GM21723 (cell line): ENCODE measurements at regions not wholly inside any gene's neighbourhood (a gene's known extent, or its start where the extent isn't known, plus 50 kb on each side); places are given as distances from the start of the nearest gene placed in this dataset.

Experiments used
- ATAC-seq: cut with Tn5 transposase; IDR thresholded peaks from one replicate; pipeline ENCODE4 v1.9.1; 2021; ENCODE audit warnings: mild to moderate bottlenecking, moderate library complexity; ENCODE audit not compliant: unreplicated experiment

DNA sequence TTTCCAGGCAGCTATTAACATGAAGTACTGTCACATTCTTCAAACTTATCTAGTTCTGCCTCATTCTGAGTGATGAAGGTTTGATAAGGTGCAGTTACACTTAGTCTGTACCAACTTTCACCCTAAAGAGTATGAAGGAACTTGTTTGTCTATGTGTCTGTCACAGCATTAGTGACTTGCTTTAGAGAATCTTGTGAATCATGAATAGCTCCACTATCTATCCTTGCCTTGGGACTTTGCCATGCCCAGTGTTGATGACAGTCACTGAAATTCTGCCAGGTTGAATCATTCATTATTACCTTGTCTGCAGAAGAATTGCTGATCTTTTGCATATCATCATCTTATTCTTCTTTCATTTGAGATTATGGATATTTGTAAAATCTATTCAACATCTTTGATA is 50.9 kb upstream of the A1CF start:
- ATAC-seq = no peak

DNA sequence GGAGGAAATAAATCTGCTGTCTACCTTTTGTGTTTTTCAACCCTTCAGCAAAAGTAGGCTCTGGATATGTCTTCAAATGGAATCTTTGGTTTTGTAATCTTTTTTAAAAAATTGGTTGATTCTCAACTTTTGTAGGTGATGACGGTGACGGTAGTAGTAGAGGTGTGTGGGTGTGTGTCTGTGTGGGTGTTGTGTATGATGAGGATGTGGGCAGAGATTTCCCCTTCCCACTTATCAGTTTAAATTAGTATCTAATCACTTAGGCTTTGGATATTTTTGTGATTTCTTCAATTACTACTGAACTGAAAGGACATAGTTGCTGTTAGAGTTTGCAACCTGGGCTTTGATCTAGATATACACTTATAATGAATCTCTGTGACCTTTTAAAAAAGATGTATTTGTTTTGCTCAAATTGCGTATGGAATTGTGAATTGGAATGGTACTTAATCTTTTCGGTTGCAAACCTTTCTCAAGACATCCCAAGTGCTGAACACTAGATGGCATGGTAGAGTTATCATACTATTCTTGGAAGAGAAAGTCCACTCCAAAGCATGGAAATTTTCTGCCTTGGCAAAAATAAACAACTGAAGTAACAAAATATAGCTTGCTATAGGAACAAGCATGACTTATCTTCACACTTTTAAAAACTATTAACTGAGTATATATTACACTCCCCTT is 51.9 kb upstream of the A1CF start:
- no peak for ATAC-seq

DNA sequence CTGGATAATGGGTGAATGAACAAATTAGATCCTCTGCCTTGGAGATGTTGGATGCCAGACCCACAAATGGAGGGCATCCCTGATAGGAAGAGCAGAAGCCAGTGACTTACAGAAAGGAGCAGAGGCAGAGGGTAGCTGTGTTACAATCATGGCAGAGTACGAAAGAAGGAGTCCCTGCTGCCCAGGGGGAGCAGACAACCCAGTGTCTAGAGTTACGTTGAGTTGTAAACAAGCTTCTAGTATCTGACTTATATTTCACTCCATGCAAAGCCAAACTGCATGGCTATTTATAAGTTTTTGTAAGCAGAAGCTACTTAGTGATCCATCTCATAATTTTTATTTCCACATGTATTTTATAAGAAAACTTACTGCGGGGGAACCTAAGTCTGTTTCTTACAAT is 56.2 kb upstream of the A1CF start:
- ATAC-seq = no peak

DNA sequence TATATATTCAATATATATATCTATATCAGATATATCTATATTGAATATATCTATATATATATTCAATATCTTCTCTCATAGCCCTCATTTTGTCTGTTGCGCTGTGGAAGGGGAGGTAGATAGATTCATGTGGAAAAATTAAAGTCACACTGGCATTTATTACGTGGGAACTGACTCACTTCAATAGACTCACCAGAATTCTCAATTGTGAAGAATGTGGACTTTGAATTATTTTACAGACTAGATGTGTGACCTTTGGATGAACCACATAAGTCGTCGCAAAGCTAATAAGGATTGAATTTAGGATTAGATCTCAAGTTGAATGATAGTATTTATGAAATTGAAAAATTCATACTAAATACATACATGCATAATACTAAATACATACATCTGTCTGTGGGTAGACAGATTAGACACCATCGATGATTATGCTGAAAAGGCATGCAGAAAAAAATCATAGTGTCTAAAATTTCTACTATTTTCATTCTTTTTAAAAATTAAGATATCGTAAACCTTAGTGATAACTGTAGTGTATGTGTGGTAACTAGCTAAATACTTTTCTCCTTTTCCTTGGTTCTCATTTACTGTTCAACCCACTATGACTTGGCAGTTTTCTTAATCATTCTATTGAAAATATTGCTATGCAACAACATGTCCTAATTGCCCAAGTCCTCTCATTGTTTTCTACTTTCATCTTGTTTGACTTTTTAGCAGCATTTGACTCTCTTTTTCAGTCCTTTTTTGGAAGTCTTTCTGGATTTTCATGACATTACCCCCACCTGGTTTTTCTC is 61.8 kb upstream of the A1CF start:
- ATAC-seq = no peak

DNA sequence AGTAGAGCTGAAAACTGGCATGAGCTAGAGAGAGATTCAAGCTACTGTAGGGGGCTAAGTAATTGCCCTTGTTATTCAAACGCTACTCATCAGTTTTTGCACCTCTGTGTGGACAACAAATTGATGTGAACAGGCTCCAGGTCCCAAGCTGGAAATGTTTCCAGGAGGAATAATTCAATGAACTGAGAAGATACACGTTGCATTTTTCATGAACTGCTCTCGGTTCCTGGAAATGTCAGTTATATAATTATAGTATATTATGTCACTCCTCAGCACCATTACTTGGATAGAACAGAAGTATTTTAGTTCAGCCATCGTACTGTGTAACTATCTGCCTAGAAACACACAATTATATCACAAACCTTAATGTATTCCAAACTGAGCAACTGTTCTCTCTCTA is 65.9 kb upstream of the A1CF start:
- no peak for ATAC-seq

DNA sequence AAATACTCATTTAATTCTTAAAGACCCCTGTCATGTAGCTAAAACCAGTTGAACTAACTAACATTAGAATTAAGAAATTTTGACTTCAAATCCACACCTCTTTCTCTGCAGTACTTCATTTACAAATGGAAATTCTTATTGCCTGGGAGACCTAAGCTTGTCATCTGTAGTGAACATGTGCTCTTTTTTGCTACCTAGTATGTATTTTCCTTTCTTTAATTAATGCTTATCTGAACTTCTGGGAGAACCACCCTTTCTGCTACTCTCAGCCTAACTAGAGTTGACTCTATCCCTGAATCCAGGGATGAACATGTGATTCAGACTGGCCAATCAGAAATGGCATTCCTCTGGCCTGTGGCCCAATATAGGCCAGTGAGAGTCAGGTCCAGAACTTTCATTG is 75.9 kb upstream of the A1CF start:
- ATAC-seq = no peak

DNA sequence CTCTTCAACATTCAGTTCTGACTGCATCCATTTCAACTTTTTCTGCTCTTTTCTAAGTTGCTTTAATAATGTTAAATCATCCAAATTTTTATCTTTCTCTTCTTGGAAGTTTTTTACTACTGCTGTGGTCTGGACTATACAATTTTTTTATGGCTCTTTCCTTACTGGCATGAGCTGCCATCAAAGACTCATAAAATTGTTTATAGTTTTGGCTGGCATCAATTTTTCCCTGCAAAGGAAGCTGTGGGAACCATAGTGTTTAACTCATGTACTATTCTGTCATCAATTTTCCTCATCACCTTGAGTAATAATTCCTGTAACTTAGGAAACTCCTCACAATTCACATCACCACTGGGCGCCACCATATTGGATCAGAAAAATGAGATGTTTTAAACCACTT is 77.6 kb upstream of the A1CF start:
- ATAC-seq = no peak

DNA sequence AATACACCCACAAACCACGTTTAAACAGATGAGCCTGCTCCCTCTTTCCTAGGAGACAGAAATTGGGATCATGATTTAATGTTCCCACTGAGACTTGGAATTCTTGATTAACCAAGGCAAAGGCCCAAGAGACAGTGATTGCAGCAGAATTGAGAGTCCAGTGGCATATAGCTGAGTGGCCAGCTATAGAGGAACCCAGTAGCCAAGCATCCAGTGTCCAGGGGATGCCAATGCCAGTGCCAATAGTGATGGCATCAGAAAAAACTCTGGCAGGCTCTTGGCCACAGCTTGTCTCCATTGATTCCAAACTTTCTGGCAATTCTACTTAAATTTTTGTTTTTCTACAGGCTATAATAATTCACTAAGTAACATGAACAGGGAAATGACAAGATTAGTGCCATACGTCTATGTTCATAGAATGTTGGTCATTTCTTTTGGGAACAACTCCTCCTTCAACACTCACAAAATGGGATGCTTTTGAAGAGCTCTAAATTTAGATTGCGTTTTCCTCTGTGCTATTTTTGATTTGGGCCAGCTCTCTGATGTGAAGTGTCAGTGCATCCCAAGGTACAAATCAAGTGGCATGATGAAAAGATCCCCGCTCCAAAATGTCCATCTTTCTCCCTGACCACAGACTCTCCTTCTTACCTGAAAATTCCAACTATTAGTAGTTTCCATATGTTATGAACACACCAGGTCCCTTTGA is 83.1 kb upstream of the A1CF start:
- ATAC-seq = no peak

DNA sequence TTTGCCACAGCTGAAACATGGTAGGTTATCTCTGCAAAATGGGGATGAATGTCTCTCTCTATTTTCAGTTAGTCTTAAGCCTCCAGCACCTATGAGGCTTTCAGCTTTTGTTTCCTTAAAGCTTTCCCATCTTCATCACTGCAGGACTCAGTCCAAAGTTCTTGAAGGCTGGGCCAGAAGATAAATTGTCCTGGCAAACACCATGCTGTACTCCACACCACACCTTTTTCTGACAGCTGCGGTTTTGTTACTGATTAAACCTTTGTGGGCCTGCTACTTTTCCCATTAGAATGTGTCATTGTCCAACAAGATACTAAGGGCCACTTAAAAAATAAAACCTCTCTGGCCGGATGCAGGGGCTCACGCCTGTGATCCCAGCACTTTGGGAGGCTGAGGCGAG is 87.2 kb upstream of the A1CF start:
- ATAC-seq = no peak

DNA sequence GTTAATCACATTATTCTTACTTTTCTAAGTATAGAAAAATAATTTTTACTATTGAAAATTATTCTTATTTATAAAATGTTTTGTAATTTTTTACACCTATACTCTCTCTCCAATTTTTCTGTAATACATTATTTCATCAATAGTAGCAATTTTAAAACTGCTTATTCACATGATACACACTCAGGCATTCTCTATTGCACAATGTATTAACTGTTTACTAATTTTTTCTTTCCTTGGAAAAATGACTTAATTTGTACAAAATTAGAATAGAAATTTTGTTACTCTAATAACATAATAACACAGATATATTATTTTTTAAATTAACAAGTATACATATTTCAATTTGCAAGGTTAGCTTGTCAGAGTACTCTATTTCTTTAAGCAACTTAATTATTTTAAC is 92.9 kb upstream of the PRKG1 start:
- no peak for ATAC-seq

DNA sequence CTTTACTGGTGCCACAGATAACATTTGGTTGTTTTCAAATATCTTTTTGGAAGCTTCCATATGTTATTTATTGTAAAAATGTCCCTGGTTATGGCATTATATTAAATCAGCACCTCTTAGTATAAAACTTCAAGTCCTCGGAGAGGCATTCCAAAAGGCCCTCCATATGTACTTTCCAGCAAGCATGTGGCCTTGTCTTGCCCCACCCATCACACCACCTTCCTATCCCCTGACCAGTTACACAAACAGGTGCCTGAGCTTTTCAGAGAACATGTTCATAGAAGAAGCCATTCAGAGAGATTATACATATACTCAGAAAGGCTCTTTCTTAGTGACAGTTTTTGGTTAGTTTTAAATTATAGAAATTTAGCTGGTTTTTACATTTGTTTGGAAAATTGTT is 92.4 kb upstream of the PRKG1 start:
- no peak for ATAC-seq

DNA sequence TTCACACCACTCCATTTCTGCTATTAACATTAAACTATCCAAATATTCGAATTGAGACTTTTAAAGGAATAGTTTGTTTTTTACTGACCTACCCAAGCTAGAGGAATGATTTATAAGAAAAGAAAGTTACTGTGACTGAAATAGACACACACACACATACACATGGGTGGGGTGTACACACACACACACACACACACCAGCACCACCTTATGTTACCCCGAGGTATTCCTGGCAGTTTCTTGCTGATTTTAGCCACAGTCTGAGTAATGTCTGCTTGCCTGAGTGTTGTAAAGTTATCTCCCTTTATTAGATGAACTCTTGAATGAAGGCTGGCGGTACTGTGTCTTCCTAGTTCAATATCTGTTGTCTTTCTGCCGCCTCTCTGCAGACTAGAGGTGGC is 91.3 kb upstream of the PRKG1 start:
- no peak for ATAC-seq

DNA sequence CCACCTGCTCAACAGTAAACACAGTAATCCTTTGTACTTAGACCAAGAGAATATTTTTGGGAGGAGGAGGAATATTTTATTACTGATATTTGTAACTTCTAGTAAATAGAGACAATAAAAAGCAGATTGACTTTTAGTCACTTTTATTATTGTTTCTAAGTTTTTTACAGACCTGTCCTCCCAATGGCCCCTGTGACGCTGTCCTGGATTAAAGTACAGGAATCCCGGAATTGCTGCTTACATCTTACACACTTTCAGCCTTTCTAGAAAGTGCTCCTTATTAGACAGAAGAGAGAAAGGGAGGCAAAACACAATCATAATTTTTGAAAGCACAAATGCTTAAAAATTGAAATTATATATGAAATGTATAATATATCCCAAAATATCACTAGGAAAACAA is 86.4 kb upstream of the PRKG1 start:
- no peak for ATAC-seq

DNA sequence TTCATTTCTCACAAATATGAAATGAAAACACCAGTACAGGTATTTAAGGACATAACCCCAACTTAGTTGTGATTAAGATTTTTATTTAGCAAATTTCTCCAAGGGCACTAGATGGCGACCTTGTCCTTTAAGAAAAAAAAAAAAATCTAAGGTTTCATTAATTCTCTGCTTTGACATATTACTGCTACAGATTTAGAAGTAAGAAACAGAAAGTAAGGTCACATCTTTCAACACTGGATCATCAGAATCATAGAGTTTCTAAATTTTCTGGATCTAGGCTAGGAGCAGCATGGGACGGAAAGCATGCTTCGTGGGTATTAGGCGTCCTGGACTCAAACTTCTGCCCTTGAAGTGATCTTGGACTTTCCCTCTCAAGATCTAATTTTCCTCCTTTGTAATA is 85.5 kb upstream of the PRKG1 start:
- no peak for ATAC-seq

DNA sequence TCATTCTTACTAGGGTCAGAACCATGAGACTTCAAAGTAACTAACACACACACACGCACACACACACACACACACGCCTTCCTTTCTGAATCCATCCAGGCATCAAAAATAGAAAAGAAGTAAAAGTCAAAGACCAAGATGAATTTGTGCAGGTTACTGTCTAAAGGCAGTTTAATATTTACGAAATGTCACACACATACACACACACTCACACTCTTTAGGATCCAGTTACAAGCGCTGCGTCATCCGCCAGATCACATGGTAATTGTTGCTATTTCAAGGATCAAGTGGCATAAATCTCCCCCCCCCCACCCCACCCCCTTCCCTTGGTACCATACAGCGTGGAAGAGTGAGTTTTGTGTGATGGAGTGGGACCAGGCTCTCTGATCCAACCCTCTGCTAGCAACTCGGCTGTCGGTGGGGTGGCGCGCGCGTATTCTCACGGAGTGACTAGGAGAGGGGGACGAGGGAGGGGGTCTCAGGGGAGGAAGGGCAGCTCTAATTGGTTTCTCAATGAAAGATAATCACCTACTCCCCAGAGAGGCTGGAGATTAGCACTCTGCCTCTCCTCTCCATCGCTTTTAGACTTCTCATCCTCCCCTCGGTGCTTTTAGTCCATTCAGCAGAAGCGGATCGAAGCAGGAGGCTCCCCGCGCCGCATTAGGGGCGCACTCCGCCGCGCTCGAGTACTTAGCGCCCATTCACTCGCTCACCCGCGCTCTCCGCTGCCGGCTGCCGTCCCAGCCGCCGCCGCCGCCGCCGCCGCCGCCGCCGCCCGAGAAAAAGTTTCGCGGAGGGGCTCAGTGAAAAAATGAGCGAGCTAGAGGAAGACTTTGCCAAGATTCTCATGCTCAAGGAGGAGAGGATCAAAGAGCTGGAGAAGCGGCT is 83.5 kb upstream of the PRKG1 start:
- ATAC-seq = no peak

DNA sequence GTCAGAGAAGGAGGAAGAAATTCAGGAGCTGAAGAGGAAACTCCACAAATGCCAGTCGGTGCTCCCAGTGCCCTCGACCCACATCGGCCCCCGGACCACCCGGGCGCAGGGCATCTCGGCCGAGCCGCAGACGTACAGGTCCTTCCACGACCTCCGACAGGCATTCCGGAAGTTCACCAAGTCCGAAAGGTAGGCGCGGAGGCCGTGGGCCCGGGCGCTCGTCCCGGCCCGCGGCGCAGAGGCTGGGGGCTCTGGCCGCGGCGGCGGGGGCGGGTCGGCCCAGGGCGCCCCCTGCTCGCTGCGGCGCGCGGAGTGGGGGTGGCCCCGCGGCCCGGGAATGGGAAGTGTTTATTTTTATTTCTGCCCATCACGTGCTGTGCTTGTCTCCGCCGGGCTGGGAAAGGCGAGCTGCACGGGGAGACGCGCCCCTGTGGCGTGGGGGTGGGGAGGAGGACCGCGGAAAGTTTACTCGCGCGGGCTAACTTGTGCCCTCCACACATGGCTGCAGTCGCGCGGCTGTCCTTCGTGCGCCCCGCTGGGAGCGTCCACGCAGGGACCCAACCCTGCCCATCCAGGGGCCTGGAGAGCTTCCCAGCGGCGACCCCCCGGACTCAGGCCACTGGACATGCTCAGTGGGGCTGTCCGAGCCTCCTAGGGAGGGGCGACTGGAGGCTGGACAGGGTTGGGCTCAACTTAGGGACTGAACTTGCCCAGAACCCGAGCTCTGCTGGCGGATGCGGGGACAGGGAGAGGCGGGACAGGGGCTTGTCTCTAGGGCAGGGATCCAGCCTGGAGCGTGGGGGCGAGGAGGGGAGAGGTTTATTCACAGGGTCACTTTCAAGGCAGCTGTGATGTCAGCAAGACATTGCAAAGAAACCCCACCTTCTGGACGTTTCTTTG is 82.6 kb upstream of the PRKG1 start:
- no peak for ATAC-seq

DNA sequence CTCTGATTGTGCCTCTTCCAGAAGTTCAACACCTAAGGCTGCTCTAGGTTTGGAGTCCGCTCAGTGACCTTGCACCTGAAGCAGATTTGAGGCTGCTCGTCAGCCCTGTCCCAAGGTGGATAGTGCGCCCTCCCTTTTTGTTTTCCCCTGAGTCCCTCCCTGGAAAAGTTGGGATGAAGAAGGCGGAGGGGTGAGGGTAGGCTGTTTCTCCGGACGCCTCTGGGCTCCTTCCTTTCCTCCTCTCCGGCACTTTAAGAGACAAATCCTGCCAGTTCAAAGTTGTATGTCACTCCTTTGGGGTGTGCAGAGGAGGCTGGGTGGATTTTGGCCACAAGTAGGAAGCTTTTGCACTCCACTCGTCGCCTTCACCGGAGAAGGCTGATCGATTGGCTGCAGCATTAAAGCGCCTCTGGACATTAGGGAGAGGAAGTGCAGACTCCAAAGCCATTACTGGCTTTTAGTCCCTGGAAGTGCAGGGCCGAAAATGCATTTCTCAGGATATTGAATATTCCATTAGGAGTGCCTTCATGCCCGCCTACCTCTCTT is 81.9 kb upstream of the PRKG1 start:
- ATAC-seq = no peak

DNA sequence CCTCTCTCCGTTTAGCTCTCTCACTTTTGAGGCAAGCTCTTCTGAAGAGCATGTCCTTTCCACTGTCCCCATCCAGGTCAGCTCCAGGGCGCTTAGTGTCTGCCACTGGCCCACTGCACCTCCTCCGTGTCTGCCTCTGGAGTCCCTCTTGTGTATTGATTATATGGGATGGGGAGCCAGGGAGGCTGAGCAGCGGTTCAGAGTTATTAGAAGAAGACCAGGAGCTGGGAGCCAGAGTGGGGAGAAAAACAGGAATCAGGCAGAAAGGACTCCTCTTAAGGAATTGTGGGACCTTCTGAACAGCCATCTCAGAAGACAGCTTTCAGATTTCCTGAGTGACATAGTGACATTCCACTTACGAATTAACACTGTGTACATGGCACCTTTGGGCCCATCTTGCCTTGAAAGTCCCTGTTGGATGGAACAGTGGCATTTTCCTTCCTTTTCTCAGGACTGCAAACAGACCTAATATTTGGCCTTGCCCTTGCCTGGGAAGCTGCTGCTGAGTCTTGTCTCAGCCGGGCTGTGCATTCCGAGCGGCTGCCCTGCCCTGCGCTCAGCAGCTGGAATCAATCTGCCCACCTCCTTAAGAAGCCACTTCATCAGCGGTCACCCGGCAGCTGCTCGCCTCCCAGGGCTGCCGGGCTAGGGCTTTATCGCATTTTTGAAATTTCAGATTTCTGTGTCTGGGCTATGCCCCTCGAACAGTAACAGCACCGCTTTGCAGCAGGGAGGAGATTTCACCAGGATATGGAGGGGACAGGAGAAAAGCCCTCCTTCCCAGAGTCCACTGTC is 81.1 kb upstream of the PRKG1 start:
- no peak for ATAC-seq

DNA sequence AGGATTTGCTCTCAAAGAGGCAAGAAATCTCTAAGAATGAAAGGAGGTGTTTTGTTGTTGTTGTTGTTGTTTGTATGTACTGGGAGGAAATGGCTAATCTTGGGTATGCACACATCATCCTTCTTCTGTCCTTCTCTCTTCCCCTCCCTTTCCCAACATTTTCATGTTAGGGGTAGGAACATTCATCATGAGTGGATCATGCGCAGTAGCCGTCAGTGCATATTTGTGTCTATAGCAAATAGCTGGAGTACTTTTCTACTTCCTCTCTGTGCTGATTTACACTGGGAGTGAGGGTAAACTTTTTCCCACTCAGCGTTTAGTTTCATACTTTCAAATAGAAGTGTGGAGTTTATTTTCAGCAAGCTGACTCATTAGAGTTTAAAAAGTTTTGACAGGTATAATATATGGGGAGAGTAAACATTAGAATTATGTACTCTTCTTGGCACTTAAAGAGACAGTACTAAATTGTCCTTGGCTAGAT is 80.5 kb upstream of the PRKG1 start:
- ATAC-seq = no peak
